Glomerular endothelial cell (primary cell): ENCODE measurements at regions not wholly inside any gene's neighbourhood (a gene's known extent, or its start where the extent isn't known, plus 50 kb on each side); places are given as distances from the start of the nearest gene placed in this dataset.
"Not testable (repeated sequence)": the region's sequence is repeated elsewhere in the genome, so short reads cannot be mapped to it uniquely, and the experiment has no call there.

Experiments used
- DNase-seq: peaks from one replicate; pipeline ENCODE4 v3.0.0-alpha.2; 2011; ENCODE audit warnings: low read depth, low spot score; ENCODE audit errors: extremely low read depth

DNA sequence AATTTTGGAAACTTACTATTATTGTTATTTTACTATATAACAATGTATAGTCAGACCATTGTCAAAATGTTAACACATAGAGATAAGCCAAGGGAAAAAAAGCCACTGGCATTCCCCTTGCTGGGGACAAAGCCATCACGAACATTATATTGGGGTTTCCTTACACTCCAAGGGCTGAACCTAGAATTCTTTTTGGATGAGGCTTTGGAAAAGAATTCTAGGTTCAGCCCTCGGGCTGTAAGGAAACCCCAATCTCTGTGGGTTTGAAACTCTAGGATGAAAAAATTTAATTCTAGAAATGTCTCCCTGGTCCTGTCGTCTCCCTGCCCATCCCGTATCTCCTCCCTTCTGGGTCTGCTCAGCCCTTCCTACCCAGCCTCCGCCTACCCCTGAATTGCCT lies 67.0 kb upstream of the SMAD6 start:
- DNase-seq: no peak

DNA sequence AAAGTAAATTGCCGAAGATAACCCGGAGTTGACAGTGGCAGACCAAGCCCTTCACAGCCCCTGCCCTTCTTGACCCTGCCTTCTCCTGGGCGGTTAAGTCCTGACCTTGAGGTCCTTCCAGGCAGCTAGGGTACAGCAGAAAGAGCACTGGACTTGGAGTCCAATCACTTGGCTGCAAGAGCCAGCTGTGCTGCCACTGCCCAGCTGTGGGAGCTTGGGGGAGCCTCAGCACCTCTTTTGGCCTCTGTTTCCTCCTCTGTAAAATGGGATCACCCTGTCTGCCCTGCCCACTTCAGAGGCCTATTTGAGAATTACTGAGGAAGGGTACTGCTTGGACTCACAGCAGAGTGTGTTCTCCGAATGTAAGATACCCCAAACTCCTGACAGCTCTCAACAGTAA lies 66.2 kb upstream of the SMAD6 start:
- DNase-seq: no peak

DNA sequence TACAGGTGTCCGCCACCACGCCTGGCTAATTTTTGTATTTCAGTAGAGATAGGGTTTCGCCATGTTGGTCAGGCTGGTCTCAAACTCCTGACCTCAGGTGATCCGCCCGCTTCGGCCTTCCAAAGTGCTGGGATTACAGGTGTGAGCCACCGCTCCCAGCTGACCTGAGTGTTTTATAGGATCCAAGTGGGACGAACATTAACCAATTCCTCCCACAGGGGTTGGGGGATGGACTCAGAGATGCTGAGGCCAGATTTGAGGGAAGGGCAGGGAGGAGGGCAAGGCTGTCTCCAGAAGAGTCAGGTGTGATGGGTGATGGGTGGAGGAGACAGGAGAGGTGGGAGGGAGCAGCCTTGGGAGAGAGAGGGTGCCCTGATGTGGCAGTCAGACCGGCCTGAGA lies 65.0 kb upstream of the SMAD6 start:
- DNase-seq: not testable (repeated sequence)

DNA sequence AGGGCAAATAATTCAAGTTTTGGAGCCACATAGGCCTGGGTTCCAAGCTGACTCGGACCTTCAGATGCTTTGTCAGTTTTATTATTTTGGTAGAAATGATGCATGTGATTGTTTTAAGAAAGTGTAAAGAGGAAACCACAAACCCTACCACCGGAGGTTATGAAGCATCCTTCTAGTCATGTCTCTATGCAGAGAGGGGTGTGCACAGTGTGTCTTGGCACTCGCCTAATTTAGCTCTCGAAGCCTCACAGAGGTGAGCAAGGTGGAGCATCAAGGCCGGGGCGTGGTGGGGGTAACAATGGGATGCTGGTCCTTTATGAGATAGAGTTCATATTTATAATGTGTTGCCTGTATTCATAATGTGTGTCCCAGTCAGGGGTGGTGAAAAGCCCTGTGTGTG lies 63.7 kb upstream of the SMAD6 start:
- no peak for DNase-seq

DNA sequence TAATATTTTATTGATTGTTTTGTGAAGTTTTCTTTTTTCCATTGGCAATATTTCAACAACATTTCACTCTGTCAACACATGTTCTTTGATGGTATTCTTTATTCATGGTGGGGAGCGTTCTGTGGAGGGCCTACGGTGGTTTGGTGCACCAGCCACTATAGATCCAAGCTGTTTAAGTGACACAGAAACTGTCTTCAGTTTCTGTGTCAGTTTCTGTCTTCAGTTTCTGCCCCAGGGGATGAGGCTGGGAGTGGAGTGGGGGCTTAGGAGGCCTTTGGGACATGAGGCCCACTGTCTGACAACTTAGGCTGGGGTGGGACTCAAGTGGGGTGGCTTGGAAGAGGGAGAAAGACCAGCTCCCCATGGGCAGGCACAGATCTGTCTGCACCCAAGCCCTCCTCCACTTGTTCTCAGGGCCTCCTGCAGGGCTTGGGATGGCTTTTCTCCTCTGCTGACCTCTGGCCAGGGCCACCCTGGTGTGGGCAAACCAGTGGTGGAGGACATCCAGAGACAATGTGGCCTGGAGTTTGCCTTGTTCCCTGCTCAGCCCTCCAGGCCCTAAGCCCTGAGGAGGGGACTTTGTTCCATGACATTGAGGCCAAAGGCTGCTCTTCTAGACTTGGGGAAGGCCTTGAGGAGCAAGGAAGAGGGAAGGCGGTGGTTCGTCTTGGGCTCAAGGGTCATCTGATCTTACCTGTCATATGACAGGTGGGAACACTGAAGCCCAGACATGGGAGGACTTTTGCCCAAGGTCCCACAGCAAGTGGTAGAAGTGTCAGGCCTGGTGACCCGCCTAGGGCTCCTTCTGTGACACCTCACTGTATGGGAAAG lies 60.3 kb upstream of the SMAD6 start:
- DNase-seq: no peak

DNA sequence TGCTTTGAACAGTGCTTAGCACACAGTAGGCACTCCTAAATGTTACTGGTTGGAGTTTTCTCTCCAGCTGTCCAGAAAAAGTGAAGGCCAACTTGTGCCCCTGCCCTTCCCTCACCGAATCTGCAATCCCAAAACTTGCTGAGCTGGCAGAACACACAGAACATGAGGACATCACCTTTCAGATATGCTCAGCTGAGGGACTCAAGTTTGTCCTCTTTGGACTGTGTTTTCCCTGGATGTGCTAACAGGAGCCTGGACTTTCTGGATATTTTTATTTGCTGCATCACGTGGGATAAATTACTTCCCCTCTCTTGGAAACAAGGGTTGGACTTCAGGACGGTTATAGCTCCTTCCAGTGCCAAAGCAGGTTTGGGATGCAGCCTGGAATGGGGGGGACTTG lies 59.5 kb upstream of the SMAD6 start:
- no peak for DNase-seq

DNA sequence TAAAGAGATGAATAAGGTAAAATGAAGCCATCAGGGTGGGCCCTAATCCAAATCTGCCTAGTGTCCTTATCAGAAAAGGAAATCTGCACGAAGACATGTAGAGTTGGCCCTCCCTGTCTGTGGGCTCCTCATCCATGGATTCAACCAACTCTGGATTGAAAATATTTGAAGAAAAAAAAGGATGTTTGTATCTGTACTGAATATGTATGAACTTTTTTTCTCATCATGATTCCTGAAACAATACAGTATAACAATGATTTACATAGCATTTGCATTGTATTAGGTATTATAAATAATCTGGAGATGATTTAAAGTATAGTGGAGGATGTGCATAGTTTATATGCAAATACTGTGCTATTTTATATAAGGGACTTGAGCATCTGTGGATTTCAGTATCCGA lies 59.0 kb upstream of the SMAD6 start:
- DNase-seq: no peak

DNA sequence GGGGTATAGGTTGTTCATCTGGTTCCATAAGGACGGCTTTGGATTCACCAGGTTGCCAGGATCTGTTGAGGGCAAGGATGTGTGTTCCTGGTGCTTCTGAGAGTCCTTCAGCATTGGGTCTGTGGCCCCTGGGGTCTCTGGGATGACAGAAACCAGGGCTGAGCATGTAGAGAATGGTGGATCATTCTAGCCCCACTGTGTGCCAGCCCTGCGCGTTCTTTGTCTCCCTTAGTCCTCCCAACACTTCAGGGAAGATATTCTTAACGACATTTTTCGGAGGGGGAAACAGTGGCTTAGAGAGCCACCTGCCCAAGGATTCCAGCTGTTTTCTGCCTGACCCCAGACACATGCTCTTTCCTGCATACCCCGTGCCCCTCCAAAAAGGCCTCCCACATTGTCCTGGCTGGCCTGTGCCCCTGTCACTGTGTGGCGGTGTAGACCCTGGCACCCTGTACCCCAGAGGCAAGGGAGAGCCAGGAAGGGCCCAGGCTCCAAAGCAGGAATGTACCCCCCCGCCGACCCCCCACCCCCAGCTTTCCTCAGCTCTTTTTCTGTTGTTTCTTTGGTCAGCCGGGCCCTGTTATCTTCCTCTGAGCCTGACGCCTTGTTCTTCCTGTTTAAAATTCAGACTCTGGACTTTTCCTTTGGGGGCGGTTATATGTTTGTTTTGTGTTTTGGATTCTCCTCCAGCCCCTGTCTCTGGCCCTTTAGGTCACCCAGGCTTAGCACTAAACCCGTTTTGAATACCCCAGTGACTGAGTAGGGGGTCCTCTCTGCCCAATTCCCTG lies 57.8 kb upstream of the SMAD6 start:
- no peak for DNase-seq

DNA sequence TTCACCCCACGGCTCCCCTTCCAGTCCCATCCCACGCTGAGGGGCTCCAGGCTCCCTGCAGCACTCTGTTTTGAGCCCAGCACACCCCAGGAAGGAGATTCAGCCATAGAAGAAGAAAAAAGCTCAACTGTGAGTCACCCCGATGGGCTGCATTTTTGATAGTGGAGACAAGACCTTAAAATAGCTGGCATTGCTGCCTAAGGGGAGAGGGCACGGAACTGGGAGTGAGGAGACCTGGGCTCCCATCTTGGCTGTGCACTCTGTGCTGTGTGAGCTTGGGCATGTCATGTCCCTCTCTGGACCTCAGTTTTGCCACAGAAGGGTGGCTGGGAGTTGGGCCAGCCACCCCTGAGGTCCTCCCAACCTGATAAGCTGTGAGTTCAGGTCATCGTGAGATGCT lies 57.2 kb upstream of the SMAD6 start:
- no peak for DNase-seq

DNA sequence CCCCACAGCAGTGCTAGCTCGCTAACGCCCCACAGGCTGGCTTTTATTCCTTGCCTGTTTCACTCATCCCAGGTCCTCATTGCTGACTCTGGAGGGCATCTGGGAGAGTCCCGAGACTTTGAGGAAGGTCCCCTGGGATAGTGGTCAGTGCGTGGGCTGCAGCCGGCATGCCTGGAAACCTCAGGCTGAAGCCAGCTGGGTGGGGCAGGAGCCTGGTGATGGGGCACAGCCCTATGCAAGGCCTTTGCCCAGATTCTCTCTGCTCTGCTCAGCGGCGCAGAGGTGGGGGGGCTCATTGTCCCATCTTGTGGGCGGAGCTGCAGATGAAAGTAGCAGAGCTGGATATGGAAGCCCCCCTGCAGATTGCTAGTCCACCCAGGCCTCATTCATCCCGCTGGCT lies 55.7 kb upstream of the SMAD6 start:
- DNase-seq: no peak

DNA sequence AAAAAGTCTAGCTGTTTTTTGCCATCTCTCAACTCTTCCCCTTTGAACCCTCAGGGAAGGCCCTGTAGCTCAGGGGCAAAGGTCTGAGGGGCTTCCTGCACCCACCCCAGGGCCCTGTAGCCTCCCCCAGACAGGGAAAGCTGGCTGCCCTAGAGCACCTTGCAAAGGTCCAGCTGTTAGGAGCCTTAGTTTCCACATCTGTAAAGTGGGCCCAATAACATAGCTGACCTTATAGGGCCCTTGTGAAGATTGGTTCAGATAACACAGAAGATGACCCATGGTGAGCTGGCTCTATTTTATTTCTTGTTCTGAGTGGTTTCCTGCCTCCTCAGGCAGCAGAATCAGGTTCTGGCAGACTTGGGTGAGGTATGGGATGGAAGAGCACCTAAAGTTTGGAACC lies 55.2 kb upstream of the SMAD6 start:
- no peak for DNase-seq

DNA sequence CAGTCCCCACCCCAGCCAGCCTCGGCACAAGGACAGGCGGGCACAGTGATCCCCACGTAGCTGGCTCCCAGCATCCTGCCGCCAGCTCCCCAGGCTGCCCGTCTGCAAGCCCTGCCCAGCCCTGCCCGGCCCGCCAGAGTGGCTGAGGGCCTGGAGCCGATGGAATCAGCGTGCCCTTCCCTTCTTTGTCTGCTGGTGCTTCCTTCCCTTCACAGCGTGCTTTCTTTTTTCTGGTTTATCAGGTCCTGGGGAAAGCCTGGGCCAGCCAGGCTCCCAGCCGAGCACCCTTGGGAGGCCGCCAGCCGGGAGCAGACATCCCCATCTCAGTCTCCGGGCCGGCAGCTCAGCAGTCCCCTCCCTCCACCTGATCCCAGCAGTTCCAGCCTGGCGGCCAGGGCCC lies 54.7 kb upstream of the SMAD6 start:
- DNase-seq: no peak

DNA sequence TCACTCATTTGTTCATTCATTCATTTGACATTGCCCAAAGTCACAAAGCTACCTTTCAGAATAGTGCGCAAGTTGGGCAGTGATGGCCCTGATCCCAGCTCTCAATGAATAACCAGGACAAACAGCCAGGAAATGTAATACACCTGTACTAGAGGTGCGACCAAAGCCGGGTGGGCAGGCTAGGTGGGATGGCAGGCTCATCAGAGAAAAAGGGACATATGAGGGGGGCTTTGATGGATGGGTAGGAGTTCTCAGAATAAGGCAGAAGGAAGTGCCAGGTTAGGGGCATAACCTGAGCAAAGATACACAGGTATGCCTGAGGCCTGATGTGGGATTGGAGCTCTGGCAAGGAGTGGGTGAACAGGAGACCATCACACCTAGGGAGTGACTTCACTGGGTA lies 53.4 kb upstream of the SMAD6 start:
- DNase-seq: no peak

DNA sequence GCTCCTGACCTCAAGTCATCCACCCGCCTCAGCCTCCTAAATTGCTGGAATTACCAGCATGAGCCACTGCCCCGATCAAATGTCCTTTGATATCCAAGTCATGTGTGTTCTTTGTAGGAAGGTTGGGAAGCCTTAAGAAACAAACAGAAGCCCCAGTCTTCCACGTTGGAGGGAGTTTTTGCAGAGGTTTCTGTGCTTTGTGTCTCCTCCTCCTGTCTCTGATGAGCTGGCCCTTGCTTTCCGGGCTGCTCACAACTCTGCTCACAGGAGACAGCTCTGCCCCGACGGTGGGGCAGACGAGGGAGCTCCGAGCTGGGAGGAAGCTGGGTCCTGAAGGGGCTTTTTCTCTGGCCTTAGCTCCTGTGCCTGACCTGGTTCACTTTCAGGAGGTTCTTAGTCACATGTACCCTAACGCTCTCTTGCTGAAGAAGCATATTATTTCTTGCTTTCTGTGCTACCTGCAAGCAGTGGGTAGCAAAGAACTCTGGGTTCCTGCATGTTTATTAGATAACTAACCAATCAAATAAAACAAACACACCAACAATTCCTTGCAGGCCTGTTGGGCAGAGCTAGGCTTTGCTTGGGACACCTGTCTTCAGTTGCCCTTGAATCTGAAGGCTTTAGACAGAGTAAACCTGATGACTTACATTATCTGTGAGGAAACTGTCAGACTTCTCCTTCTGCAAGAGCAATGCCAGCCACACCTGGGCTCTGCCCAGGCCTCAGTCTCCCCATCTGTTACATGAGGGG lies 52.6 kb upstream of the SMAD6 start:
- DNase-seq: no peak

DNA sequence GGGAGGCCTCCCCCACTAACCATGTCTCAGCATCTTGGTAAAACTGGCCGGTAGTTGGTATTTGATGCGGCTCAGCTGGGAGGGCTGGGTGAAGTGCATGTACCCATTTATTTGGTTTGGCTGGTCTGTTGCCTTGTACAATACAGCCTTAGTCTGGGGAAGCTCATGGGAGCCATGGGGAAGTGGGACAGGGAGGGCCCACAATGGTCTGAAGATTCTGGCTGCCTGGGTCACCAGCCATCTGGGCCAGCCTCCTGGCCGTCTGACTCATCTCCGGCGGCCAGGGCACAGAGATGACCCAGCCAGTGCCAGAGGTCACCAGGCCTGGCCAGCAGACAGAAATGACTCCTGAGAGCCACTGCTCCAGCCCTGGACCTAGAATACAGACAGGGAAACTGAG lies 51.6 kb upstream of the SMAD6 start:
- no peak for DNase-seq

DNA sequence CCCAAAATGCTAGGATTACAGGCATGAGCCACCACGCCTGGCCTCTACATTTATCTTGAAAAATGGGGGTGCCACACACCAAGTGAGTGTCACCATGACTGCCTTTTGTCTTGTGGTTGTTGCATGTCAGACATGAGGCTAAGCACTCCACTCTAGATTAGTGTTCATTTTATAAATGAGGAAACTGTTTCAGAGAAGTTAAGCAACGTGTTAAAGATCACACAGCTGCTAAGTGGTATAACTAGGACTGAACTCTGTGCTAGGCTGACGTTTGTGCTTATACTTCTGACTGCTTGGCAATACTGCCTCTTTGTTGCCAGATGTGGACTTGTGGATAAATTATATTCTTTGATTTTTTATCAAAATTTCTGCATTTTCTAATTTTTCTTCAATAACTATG lies 50.8 kb upstream of the SMAD6 start:
- DNase-seq: no peak

DNA sequence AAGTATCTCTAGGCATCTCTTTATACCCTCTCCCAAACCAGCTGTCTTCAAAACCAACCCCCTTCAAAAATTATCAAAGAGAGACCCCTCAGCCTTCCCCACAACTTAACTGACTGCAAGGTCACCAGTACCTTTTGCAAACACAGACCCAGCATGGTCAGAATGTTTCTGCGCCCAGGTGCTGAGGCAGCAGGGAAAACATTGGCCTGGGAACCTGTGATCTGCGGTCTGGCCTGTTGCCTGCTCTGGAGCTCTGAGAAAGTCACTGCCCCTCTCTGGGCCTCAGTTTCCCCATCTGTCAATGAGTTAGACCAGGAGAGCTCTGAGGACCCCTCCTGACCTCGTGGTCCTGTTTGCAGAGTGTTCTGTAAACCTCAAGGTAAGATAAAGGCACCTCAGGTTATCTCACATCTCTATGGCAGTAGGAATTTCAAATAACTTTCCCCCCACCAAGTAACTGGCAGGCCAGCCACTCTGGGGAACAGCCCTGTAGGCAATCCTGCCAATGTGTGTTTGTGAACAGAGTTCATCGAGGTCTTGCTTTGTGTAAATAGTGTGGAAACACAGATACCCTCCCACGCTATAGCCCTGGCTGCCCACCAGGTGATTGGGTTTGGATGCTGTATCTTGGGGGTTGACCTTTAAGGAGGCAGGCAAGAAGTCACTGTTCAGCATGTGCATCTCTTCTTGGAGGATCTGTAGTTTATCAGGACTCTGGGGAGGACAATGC lies 50.0 kb upstream of the SMAD6 start:
- DNase-seq: no peak
